Esophagus squamous epithelium (tissue), 5 donors: ENCODE measurements at regions not wholly inside any gene's neighbourhood (a gene's known extent, or its start where the extent isn't known, plus 50 kb on each side); places are given as distances from the start of the nearest gene placed in this dataset.

ENCODE experiments used
- DNase-seq: peaks from one replicate; lab custom pipeline; 2025; lab: John Stamatoyannopoulos, UW
- H3K27ac ChIP-seq, 4 donors: fragments of 200-600 bp; sonication (generic); one replicate each; pipeline ENCODE4 v1.5.1; 2016 to 2019; ENCODE audit warnings: mild to moderate bottlenecking in 1 of 4
- H3K27me3 ChIP-seq, 4 donors: fragments of 200-600 bp; sonication (generic); 1 replicate in 3 of 4; 2 replicates in 1 of 4; pipeline versions ENCODE4 v1.5.1 to v1.6.0; 2017 to 2021; ENCODE audit warnings: antibody characterized with exemption in 1 of 4
- H3K36me3 ChIP-seq, 3 donors: fragments of 200-600 bp; sonication (generic); one replicate each; pipeline ENCODE4 v1.5.1; 2016 to 2019
- H3K4me1 ChIP-seq, 3 donors: fragments of 200-600 bp; sonication (generic); one replicate each; pipeline ENCODE4 v1.5.1; 2017 to 2019
- H3K4me3 ChIP-seq, 4 donors: fragments of 200-600 bp; sonication (generic); 1 replicate in 3 of 4; 2 replicates in 1 of 4; pipeline ENCODE4 v1.5.1; 2016 to 2019; ENCODE audit warnings: mild to moderate bottlenecking in 2 of 4, moderate library complexity in 1 of 4
- H3K9me3 ChIP-seq, 3 donors: fragments of 200-600 bp; sonication (generic); one replicate each; pipeline ENCODE4 v1.5.1; 2016 to 2019
- CTCF ChIP-seq, 6 experiments: fragments of 450-650 bp in 4 of 6; fragments of 200-600 bp in 2 of 6; sonication (generic) in 2 of 6; IDR thresholded peaks; one replicate each; pipeline ENCODE4 v1.5.1; 2016 to 2019; ENCODE audit warnings: antibody characterized with exemption in 6 of 6, mild to moderate bottlenecking in 4 of 6, moderate library complexity in 4 of 6
- POLR2A ChIP-seq, 4 donors: fragments of 450-650 bp; IDR thresholded peaks; one replicate each; pipeline ENCODE4 v1.6.1; 2017; ENCODE audit warnings: antibody characterized with exemption in 4 of 4, mild to moderate bottlenecking in 4 of 4, moderate library complexity in 3 of 4
- WGBS, 2 donors: methylation state at CpG; one replicate each; pipeline ENCODE4 v1.1.5; 2018; 5-methylcytosine and 5-hydroxymethylcytosine counted together
- intact Hi-C: fragments of 100-400 bp; cut with DNase I; formaldehyde crosslinking; loops from one replicate; pipeline ENCODE4 v1.15.0; 2022
- donor health status: DM: yes; HTN: yes; CAD: no.

GRCh38 chr7:125112850-125113249 lies 183.2 kb upstream of the POT1 start:
- no peaks in the 10 kb centered on the region for H3K4me1 ChIP-seq
- H3K4me3 ChIP-seq = no peak overlapping the region
- H3K27me3 ChIP-seq = no peaks in the 10 kb centered on the region
- H3K9me3 ChIP-seq = peaks cover 0 to 8% (median 0%) of the 10 kb centered on the region in 3 donors
- DNase-seq = no peak
- H3K27ac ChIP-seq = no peak overlapping the region
- TF ChIP-seq CTCF (IDR thresholded peaks at IDR 0.05) (no peak), POLR2A (IDR thresholded peaks at IDR 0.05) (no peak)
- intact Hi-C loops = no loop called here
- 62 to 83% methylated on average over 2 of the region's 2 CpGs for WGBS, 2 donors
- no peaks in the 10 kb centered on the region for H3K36me3 ChIP-seq

- H3K27ac ChIP-seq = no peak overlapping the region
- no peaks in the 10 kb centered on the region for H3K9me3 ChIP-seq
- no peak for DNase-seq
- no peaks in the 10 kb centered on the region for H3K36me3 ChIP-seq
- no peak overlapping the region for H3K4me3 ChIP-seq
- no peaks in the 10 kb centered on the region for H3K27me3 ChIP-seq
- H3K4me1 ChIP-seq = no peaks in the 10 kb centered on the region
- WGBS, 2 donors = 46 to 65% methylated on average over 2 of the region's 2 CpGs
- no peak for TF ChIP-seq POLR2A (IDR thresholded peaks at IDR 0.05)
- no peak for TF ChIP-seq CTCF (IDR thresholded peaks at IDR 0.05)
- intact Hi-C loops = no loop called here
These were observed 169.9 kb upstream of the POT1 start for GRCh38 chr7:125099519-125099918.

- no peak for DNase-seq
- no peak for TF ChIP-seq CTCF (IDR thresholded peaks at IDR 0.05)
- no peak for TF ChIP-seq POLR2A (IDR thresholded peaks at IDR 0.05)
- H3K27me3 ChIP-seq = no peaks in the 10 kb centered on the region
- intact Hi-C loops = no loop called here
- H3K4me3 ChIP-seq = no peak overlapping the region
- no peaks in the 10 kb centered on the region for H3K4me1 ChIP-seq
- H3K36me3 ChIP-seq = no peaks in the 10 kb centered on the region
- H3K9me3 ChIP-seq = no peaks in the 10 kb centered on the region
- WGBS, 2 donors = 79 to 82% methylated on average over 1 of the region's 1 CpG
- no peak overlapping the region for H3K27ac ChIP-seq
These were observed 168.8 kb upstream of the POT1 start for GRCh38 chr7:125098377-125098970.

- Histone ChIP-seq H3K27ac (no peak overlapping the region), H3K27me3 (no peaks in the 10 kb centered on the region), H3K9me3 (no peaks in the 10 kb centered on the region), H3K4me3 (no peak overlapping the region), H3K36me3 (no peaks in the 10 kb centered on the region), H3K4me1 (no peaks in the 10 kb centered on the region)
- DNase-seq = no peak
- 59 to 61% methylated on average over 3 of the region's 3 CpGs for WGBS, 2 donors
- intact Hi-C loops = no loop called here
- TF ChIP-seq CTCF (IDR thresholded peaks at IDR 0.05) = no peak
These were observed 161.0 kb upstream of the POT1 start for GRCh38 chr7:125090596-125090995.

- intact Hi-C loops = no loop called here
- no peak overlapping the region for H3K4me3 ChIP-seq
- no peaks in the 10 kb centered on the region for H3K4me1 ChIP-seq
- no peaks in the 10 kb centered on the region for H3K27me3 ChIP-seq
- H3K27ac ChIP-seq = no peak overlapping the region
- 32 to 50% methylated on average over 3 of the region's 3 CpGs for WGBS, 2 donors
- no peaks in the 10 kb centered on the region for H3K36me3 ChIP-seq
- DNase-seq = no peak
- no peaks in the 10 kb centered on the region for H3K9me3 ChIP-seq
- TF ChIP-seq POLR2A (IDR thresholded peaks at IDR 0.05) (no peak), CTCF (IDR thresholded peaks at IDR 0.05) (no peak)
These were observed 159.5 kb upstream of the POT1 start for GRCh38 chr7:125089171-125089570.
